LoVo (cell line): ENCODE measurements at regions not wholly inside any gene's neighbourhood (a gene's known extent, or its start where the extent isn't known, plus 50 kb on each side); places are given as distances from the start of the nearest gene placed in this dataset.
"Not testable (repeated sequence)": the region's sequence is repeated elsewhere in the genome, so short reads cannot be mapped to it uniquely, and the experiment has no call there.

Experiments
- DNase-seq: peaks from one replicate; pipeline ENCODE4 v3.0.0-alpha.2; 2016; ENCODE audit warnings: low spot score

DNA sequence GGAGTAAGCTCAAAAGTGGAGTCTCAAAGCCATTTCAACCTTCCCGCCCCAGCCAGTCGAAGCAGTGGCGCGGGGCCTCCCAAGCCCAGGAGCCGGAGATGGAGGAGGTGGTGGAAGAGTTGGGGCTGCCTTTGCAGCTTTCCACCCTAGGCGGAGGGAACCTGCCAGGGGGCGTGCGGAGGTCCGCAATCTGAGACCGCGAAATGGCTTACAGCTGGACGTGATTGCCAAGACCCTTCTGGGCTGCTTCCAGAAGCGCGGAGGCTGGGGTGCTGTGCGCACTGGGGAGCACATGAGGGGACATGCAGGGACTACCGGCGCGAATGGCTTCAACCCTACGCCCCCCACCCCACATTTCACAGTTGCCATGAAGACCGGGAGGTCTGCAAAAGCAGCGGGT lies 86.2 kb downstream of the PRR15 start:
- DNase-seq, result no peak

- no peak for DNase-seq
These were observed 87.8 kb downstream of the PRR15 start for GRCh38 chr7:29651477-29651876.

DNA sequence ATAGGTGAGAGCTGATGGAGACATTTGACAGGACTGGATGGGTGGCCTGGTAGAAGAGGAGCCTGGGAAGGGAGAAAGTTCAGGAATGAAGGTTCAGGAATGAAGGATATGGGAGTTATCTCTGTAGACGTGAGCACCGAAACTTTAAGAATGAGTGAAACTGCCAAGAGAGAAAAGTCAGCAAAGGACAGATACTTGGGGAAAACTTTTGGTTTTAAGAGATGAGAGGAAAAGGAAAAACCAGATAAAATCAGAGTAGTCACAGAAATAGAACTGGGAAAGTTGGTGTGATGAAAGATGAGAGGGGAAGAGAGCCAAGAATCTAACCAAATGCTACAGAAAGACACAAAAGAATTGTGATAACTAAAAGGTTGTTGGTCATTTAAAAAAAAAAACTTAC lies 88.9 kb downstream of the PRR15 start:
- DNase-seq, result no peak

DNA sequence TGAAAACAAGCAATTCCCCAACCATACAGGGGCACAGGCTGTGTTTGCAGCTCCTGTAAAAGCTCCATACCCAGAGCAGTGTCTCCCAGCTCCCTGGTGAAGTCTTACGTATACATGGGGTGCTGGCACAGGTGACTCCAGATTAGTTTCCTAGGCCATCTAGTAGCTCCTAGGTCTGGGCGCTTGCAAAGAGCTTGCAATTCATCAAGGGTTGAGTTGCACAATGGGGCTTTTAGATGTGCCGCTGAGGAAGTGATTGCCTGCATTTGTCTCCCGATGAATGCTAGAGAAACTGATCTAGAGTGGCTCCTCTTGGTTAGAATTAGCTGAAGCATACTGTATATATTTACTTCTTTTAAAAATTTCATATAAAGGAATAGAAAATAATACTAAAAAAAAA lies 90.7 kb downstream of the PRR15 start:
- not testable (repeated sequence) for DNase-seq

DNA sequence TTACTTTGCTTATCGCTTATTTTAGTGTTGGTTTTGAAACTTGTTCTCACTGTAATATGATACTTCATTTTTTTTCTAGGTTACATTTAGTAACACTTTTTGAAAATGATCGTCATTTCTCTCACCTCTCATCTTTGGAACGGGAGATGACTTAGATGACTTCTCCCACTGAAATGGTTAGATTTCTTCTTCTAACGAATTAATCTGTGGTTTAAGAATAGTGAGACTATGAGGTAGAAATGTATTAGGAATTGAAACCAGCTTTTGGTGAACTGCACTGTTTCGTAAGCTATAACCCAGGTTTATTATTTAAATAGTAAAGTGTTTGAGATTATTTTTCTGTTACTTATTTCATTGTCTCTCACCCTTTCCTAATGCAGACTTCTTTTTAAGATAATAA lies 93.7 kb downstream of the PRR15 start:
- no peak for DNase-seq

DNA sequence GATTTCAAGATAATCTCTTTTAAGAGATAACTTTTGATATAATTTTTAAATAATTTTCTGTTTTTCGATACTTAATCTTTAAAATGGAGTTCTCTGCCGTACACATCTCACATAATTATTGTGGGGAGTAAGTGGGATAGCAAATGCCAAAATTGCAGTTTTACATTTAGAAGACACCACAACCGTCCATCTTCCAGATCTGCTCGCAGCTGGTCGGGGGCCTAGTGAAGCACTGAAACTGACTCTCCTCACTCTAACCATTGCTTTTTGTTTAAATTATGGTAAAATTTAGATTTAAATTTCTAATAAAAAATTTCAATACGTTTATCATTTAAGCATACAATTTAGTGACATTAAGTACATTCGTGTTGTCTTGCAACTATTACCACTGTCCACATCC lies 94.2 kb downstream of the PRR15 start:
- no peak for DNase-seq

- not testable (repeated sequence) for DNase-seq
These were observed 95.6 kb downstream of the PRR15 start for GRCh38 chr7:29659213-29659612.

DNA sequence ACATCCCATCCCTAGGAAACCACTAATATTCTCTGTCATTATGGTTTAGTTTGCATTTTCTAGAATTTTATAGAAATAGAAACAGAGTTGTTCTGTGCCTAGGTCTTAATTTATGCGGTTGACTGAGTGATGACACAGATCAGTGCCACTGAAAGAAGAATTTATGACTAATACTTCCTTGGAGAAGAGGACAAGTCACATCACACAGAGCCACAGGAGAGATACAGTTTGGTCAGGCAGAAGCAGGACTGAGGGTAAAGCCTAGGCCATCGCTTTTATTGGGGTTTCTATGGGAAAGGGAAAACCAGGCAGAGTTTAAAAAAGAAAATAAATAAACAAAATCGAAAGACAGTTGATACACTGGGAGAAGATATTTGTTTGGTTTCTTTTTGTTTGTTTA lies 99.3 kb downstream of the PRR15 start:
- not testable (repeated sequence) for DNase-seq

DNA sequence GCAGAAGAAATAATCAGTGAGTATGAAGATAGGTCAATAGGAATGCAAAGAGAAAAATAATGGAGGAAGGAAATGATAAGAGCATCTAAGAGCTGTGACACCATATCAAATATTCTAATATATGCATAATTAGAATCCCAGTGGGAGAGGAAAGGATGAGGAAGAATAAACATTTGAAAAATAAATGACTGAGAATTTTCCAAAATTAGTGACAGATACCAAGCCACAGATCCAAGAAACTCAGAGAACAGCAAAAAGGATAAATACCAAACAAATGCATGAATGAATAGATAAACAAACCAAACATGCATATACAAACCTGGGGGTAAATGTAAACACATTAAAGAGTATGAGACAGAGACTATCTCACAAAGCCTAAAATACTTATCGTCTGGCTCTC lies 101.4 kb downstream of the PRR15 start:
- not testable (repeated sequence) for DNase-seq

- DNase-seq, result not testable (repeated sequence)
These were observed 103.5 kb downstream of the PRR15 start for GRCh38 chr7:29667096-29667669.

- not testable (repeated sequence) for DNase-seq
These were observed 107.7 kb downstream of the PRR15 start for GRCh38 chr7:29671286-29671685.

DNA sequence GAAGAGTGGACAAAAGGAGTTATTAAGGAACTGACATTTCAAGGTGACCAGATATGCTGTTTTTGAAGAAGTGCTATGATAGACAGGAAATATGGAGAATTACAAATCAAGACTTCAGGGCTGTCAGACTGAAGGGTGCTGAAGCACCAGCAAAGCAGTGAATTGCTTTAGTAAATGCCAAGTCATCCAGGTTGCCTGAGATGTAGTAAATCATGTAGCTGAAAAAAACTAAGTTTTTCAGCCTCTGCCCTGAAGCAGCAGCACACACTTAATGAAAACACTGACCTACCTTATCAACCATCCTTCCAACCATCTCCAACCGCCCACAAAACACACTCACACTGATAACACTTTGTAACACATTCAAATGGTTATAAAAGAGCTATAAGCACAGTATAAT lies 110.0 kb downstream of the PRR15 start:
- not testable (repeated sequence) for DNase-seq

- DNase-seq, result not testable (repeated sequence)
These were observed 111.0 kb downstream of the PRR15 start for GRCh38 chr7:29674626-29675025.

DNA sequence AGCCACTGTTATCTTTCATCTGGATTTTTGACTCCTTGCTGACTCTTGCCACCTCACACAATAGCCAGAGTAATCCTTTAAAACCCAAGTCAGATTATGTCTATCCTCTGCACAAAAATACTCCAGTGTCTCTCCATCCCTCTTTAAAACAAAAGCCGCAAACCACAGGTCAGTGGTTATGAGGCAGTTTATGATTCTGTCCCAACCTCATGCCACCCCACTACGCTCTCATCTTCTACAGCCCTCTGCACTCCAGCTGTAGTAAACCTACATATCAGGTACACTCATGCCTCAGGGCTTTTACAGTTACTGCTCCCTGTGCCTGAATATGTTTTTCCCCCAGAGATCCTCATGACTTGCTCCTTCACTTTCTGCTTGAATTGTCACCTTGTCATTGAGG lies 113.6 kb downstream of the PRR15 start:
- not testable (repeated sequence) for DNase-seq

- DNase-seq, result not testable (repeated sequence)
These were observed 116.3 kb downstream of the PRR15 start for GRCh38 chr7:29679963-29680362.

- DNase-seq, result not testable (repeated sequence)
These were observed 117.0 kb downstream of the PRR15 start for GRCh38 chr7:29680601-29681000.

DNA sequence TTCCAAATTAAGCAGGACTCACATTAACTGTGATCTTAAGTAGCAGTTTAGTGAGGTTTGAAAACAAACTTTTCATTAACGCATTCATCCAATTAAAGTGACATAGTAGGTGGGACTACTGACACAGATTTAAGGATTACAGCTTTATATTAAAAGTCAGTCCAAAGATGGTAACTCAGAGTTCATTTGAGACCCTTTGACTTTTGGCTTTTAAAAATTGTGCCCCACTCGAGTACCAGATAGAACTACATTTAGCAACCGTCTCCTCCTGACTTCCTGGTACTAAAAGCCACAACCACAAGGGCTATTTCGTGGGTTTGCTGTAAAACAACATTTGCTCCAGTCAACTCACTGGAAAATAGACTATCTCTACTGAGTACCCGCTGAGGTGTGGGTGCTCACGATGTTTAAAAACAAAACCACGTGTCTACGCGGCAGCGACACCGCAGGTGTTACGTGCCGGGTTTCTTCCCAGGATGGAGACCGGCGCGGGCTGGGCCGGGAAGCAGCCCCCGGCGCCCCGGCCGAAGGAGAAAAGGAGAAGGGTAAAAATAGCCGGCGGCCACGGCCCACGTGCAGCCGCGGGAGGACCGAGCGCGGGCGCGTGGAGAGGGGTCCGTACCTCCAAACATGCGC lies 120.6 kb downstream of the PRR15 start:
- DNase-seq, result peak; percentile 16

- peak; percentile 71 for DNase-seq
These were observed 121.3 kb upstream of the WIPF3 start for GRCh38 chr7:29684787-29685650.

DNA sequence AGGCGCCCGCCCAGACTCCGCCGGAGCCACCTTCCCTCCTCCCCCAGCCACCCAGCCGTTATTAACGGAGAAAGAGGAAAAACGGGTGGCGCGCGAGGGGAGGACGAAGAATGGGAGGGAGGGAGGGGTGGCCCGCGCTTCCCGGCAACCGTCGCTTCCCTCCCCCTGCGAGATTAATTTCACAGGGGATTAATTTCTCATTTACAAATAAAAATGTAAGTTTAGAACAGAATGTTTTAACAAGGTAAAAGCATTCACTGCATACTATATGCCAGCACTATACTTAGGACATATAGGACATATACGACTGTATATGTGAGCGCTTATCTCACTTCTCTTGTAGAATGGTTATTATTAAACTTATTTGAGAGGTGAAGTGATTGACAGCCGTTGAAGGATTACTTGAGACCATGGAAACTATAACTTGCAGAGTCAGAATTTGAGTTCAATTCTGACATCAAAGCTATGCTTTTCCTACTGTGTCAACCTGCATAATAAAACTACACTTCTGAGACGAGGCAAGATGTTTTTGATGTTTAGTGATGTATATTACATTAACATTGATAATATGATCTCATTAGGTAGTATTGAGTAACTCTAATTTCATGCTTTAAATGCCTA lies 120.5 kb upstream of the WIPF3 start:
- DNase-seq, result peak; percentile 1

DNA sequence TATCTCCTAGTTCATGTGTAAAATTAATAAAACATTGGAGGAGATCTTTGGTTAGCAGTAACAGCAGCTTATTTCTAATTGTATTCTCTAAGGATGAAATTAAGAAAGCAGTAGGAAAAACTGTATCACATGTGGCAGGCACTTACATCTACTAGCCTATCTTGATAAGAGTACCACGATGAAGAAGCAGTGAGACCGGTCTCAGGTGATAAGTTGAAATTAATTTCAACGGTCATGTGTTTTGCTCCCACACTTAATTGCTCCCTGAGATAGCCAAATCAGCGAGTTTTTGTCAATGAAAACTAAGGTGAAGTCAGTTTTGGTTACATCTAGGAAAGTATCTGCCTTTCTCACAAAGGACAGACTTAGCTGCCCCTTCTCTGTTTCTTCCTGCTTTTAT lies 115.8 kb upstream of the WIPF3 start:
- not testable (repeated sequence) for DNase-seq

- not testable (repeated sequence) for DNase-seq
These were observed 109.9 kb upstream of the WIPF3 start for GRCh38 chr7:29696402-29696801.

- not testable (repeated sequence) for DNase-seq
These were observed 106.6 kb upstream of the WIPF3 start for GRCh38 chr7:29699723-29700122.

GRCh38 chr7:29701540-29701939 lies 104.8 kb upstream of the WIPF3 start:
- not testable (repeated sequence) for DNase-seq
